ENCODE measurements at regions not wholly inside any gene's neighbourhood (a gene's known extent, or its start where the extent isn't known, plus 50 kb on each side); places are given as distances from the start of the nearest gene placed in this dataset.
"Not testable (repeated sequence)": the region's sequence is repeated elsewhere in the genome, so short reads cannot be mapped to it uniquely, and the experiment has no call there.

DNA sequence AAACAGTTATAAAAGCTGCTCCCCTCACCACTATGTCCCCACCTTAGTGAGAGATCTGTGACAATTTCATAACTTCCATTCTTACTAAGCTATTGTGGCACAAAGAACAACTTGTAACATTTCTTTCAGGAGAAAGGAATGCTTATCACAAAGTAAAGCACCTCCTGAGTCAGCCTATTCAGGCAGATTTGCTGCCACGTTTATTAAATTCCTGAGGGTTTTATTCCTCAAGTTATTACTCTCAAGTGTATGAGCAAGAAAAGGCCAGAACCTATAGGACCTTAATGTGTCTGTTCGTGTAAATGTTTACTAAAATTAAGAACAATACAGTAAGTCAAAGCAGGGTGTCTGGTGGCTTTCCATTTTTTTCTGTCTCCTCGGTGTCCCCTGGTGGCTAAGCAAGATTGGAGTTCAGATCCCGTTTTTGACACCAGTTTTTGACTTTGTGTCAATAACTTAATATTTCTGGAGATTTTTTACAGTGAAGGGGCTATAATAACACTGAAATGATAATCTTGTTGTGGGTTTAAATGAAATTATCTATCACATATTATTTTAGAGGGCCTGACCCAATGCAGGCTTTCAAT is 1539.6 kb downstream of the BRINP3 start:
- no peak for DNase-seq

DNA sequence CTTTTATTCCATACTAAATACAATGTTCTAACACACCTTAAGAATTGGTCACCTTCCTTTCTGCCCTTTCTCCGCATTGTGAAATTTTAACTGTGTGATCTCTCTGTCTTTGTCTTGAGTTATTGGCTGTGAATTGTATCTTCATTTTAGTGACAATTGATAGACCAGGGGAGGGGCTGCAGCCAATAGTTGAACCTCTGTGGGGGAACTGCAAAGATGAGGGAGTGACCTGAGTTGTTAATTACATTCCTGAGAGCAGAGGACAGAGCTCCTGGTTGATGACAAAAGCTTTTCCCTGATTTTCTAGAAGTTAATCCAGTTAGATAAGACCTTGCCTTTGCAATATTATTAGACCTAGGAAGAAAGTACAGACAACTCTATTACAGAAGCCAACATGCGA is 1535.7 kb downstream of the BRINP3 start:
- no peak for DNase-seq

DNA sequence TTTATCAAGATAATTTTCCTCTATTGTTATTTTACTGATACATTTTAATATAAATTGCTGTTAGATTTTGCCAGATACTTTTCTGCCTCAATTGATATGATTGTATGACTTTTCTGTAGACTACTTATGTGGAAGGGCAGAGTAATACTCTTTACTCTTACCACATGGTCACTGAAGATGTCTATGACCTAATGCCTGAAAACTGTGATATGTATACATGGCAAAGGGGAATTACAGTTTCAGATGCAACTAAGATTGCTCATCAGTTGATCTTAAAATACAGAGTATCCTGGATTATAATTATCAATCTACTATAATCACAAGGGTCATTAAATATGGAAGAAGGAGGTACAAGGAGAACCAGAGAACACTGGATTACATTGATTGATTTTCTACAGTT is 1528.0 kb downstream of the BRINP3 start:
- DNase-seq, result no peak

- no peak for DNase-seq
Measured at GRCh38 chr1:188958461-188959115, 1519.1 kb downstream of the BRINP3 start.

- no peak for DNase-seq
Measured at GRCh38 chr1:188986745-188987417, 1490.8 kb downstream of the BRINP3 start.

DNA sequence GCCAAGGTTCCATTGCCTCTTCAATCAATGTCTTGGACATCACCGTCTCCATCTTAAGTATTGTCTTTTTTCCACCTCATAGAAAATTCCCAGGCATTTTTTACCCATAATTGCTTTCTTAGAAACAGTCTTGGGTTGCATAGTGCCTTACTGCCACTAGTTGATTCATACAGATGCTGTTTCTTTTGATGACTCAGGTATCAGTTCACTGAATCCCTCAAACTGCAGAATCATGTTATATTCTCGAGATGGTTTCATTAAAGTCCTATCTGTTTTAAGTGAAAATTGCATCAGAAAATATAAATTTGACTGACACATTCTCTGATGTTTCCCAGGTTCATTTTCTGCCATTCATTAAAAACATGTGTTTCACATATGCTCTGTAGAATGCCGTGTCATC is 1489.1 kb downstream of the BRINP3 start:
- DNase-seq, result no peak

DNA sequence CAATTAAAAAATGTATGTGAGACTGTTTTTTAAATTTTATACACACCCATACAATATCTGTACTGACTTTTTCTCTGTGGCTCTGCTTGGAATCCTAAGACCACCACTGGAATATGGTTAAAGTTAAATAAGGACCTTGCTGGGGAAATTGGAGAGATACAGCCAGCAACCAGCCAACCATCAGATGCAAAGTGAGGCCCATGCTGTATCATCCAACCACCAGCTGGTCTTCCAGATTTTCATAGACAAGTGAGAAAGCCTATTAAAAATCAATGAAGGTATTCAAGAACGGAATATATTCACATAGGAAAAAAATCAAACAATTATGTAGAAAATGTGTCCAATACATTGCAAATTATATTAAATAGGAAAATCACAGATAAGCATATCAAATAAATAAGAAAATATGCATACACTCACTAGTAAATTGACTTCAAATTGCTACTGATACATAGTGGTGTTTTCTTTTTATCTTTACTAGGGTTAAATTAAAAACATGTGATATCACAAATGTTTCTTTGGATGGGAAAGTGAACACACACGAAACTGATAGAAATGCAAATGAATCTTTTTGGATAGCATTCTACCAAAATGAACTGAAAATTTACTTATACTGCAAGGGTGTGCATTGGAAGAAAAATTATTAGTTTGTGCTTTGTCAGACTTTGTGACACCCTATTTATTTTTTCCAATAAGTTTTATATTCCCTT is 1486.3 kb downstream of the BRINP3 start:
- no peak for DNase-seq

DNA sequence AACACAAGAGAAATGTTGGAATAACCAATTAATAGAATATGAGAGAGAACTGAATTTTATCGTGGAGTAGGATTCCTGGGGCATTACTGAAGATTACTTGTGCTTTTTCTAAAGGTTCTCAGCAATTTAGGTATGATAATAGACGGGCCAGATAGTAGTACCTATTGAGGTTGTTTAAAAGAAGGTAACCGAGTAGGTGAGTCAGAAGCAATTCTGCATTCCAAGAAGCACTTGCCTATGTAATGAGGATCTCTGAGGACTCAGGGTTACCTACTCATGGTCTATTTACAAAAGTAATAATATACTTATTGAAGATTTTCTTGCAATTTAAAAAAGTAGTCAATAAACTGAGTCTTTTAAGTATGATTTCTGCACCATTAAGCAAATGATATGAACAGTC is 1469.8 kb downstream of the BRINP3 start:
- DNase-seq, result no peak

GRCh38 chr1:189021577-189021976 is 1456.1 kb downstream of the BRINP3 start:
- DNase-seq, result no peak

DNA sequence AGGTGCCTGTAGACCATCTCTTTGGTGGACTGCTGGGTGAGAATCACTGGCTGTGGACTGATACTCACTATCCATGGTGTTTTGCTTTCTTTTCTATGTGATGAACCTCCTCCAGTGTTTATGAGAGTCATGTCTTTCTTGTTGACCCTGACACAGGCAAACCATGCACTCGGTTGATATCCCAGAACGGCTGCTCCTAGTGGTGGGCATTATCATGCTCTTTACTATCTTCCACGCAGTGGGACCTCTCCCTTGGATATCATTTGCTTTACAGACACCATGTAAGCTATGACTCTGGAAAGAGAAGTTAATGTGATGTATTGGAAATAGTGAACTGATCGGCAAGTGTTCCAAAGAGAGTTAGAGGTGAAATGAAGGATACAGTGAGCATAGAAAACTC is 1455.6 kb downstream of the BRINP3 start:
- DNase-seq, result no peak

GRCh38 chr1:189027512-189027911 is 1450.2 kb downstream of the BRINP3 start:
- DNase-seq, result no peak

DNA sequence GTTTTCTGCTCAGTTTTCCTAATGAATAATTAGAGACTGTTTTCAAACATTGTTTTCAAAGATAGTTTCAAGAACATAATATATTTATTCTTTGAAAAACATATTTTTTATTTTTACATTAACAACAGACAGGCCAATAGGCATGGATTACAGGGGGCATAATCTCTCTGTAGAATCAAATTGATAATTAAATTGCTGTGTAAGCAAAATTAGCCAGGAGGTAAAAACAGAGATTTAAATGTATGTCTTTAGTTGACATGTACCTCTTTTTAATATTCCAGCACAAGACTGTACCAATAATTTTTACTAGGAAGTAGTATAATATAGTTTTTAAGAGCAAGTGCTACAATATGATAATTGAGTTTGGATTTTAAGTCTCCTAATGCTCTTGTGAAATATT is 1444.5 kb downstream of the BRINP3 start:
- no peak for DNase-seq

GRCh38 chr1:189036628-189037027 is 1441.0 kb downstream of the BRINP3 start:
- DNase-seq, result no peak

DNA sequence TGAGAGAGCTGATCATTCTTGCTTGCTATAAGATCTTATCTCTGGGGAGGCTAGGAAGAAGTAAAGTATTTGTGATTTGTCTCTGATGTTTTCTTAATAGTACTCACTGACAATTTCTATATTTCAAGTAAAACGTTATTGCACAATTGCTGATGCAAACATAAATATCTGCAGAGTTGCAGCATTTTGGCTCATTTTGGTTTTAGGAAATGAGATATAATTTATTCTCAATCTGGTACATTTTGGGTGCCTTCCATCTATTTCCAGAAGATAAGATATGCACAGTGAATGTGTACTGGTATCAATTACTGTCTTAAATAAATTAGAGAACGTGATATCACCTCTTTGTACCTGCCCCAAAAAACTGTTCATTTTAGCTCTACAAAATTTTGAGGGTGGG is 1431.5 kb downstream of the BRINP3 start:
- DNase-seq, result no peak

GRCh38 chr1:189084811-189085210 is 1392.9 kb downstream of the BRINP3 start:
- no peak for DNase-seq

DNA sequence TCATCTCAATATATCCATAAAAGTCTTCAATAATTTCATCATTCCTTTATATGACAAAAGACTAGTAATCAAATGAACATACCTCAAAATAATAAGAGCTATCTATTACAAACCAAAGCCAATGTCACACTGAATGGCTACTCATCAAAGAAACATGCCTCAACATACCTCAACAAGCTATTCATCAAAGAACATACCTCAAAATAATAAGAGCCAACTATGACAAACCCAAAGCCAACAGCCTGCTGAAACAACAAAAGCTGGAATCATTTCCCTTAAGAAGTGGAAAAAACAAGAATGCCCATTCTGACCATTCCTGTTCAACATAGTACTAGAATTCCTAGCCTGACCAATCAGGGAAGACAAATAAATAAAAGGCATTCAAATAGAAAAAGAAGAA is 1373.7 kb downstream of the BRINP3 start:
- DNase-seq, result no peak

DNA sequence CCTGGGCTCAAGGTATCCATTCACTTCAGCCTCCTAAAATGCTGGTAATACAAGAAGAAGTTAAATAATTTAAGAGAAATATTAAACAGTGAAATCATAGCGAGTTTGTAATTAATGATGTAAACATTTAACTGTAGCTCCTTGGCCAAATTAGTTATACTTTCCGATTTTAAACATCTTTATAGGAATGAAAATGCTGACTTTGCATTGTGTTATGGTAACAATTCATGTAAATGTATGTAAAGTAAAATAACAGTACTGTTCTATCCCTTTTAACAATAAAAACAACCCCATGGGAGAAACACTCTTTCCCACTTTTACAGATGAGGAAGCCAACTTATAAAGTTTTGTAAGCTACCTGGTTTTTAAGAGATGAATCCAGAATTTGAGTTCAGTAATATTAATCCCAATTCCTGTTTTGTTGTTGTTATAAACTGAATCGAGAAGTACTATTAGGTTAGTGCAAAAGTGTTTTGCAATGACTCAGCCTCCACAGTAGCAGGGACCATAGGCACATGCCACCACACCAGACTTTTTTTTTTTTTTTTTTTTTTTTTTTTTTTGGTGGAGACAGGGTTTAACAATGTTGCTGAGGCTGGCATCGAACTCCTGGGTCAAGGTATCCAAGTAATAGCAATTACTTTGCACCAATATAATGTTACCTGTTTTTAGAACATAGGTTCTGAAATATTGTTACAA is 1360.4 kb downstream of the BRINP3 start:
- DNase-seq, result no peak

DNA sequence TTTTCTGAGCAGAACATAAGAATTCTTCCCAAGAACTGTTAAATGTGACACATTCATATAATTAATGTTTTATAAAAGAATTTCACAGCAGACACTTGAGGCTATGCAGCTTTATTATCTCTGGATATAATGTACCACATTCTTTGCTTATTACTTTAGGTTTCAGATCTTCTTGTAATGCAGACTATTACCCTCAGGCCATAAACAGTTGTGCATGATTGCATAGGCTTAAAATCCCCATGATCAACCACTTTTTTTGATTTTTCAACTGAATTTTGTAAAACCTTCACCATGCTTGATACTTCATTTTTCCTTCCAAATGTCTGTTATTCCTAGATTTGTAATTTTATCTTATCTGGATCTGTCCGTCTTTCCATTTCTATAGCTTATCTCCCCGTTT is 1355.7 kb downstream of the BRINP3 start:
- DNase-seq, result no peak

- DNase-seq, result no peak
Measured at GRCh38 chr1:189125694-189126093, 1352.0 kb downstream of the BRINP3 start.

DNA sequence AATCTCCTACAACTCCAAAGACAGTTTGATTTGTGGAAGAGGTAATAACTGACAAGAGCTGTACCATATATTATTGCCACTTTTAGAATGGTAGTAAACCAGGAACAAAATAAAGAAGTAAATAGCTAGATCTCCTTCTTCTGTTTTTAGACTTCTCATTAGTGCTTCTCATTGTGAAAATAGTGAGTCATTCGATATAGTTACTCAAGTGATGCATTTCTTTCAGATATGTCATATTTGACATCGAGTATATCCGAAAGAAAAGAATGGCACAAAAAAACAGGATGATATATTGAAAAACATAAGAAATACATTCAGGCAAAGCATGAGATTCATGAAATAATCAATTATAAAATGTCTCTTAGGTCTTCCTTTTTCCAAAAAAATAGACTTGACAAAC is 1346.1 kb downstream of the BRINP3 start:
- no peak for DNase-seq

DNA sequence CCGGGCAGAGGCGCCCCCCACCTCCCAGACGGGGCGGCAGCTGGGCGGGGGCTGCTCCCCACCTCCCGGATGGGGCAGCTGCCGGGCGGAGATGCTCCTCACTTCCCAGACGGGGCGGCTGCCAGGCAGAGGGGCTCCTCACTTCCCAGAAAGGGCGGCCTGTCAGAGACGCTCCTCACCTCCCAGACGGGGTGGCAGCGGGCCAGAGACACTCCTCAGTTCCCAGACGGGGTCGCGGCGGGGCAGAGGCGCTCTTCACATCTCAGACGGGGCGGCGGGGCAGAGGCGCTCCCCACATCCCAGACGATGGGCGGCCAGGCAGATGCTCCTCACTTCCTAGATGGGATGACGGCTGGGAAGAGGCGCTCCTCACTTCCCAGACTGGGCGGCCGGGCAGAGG is 1337.9 kb downstream of the BRINP3 start:
- not testable (repeated sequence) for DNase-seq

GRCh38 chr1:189141056-189141455 is 1336.6 kb downstream of the BRINP3 start:
- no peak for DNase-seq
